HepG2 (cell line): ENCODE measurements at regions not wholly inside any gene's neighbourhood (a gene's known extent, or its start where the extent isn't known, plus 50 kb on each side); places are given as distances from the start of the nearest gene placed in this dataset.

ENCODE experiments used
- CBFB ChIP-seq: sonication (generic); formaldehyde crosslinking; IDR thresholded peaks from 2 replicates; pipeline ENCODE4 v1.4.0; 2020; ENCODE audit warnings: missing genetic modification reagents
- DR1 ChIP-seq: sonication (generic); formaldehyde crosslinking; IDR thresholded peaks from 2 replicates; pipeline ENCODE4 v1.8.0; 2021; ENCODE audit warnings: mild to moderate bottlenecking, missing genetic modification reagents, inconsistent platforms
- FOSL1 ChIP-seq: sonication (generic); formaldehyde crosslinking; IDR thresholded peaks from 2 replicates; pipeline ENCODE4 v1.9.0; 2021; ENCODE audit warnings: missing genetic modification reagents, borderline replicate concordance
- NFYB ChIP-seq: sonication (generic); formaldehyde crosslinking; IDR thresholded peaks from 2 replicates; pipeline ENCODE4 v1.4.0; 2020; ENCODE audit warnings: missing genetic modification reagents
- NR2F2 ChIP-seq: IDR thresholded peaks from 2 replicates; pipeline ENCODE4 v1.6.1; 2012; ENCODE audit warnings: low read depth, inconsistent platforms, borderline replicate concordance
- NR3C1 ChIP-seq: sonication (generic); formaldehyde crosslinking; IDR thresholded peaks from 2 replicates; pipeline ENCODE4 v1.4.0; 2020; ENCODE audit warnings: missing genetic modification reagents
- ZNF292 ChIP-seq: sonication (generic); formaldehyde crosslinking; IDR thresholded peaks from 2 replicates; pipeline ENCODE4 v1.8.1; 2022; ENCODE audit warnings: mild to moderate bottlenecking, low read depth, missing genetic modification reagents, borderline replicate concordance
- ZNF879 ChIP-seq: sonication (generic); formaldehyde crosslinking; IDR thresholded peaks from 2 replicates; pipeline ENCODE4 v1.8.1; 2023; ENCODE audit warnings: missing genetic modification reagents

DNA sequence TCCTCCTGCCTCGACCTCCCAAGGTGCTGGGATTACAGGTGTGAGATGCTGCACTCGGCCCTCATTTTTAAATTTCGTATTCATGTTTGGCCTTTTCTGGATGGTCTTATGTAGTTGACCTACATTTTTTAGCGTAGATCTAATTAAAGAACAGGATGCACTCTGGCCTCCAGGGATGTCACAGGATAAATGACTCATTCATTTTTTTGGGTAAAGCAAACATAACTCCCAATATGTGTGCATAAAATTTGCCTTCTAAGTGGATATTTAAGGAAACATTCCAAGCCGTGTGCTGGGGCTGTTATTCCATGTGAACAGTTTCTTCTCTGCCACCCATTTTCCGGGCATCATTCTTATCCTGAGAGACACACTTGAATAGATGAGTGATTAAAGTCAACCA is 501.6 kb downstream of the IRX1 start:
- TF ChIP-seq FOSL1 (CRISPR knock-in tag) (no peak), NFYB (no peak), ZNF292 (CRISPR knock-in tag) (no peak), CBFB (no peak), NR3C1 (CRISPR knock-in tag) (no peak), DR1 (CRISPR knock-in tag) (no peak), NR2F2 (no peak), ZNF879 (CRISPR knock-in tag) (no peak)
